Activated CD8-positive, alpha-beta T cell treated with anti-CD3 and anti-CD28 coated beads for 36 hours (primary cell): ENCODE measurements at regions not wholly inside any gene's neighbourhood (a gene's known extent, or its start where the extent isn't known, plus 50 kb on each side); places are given as distances from the start of the nearest gene placed in this dataset.

Experiments used
- ATAC-seq: fragments of 200-7000 bp; cut with Tn5 transposase; one replicate; pipeline ENCODE4 v1.10.0; 2021; ENCODE audit warnings: mild to moderate bottlenecking, moderate library complexity
- CTCF ChIA-PET: fragments of 350-600 bp; sonication (Branson Sonifier 250); formaldehyde crosslinking; loops from one replicate; lab custom pipeline; 2021; ENCODE audit warnings: antibody characterized with exemption; lab: Charles Lee
- POLR2A ChIA-PET: fragments of 350-600 bp; sonication (Branson Sonifier 250); formaldehyde crosslinking; loops from one replicate; lab custom pipeline; 2021; ENCODE audit warnings: antibody characterized with exemption; lab: Charles Lee
- DNase-seq: peaks from one replicate; pipeline ENCODE4 v3.0.0-alpha.2; 2020
- H3K27ac Mint-ChIP-seq: one replicate; pipeline ENCODE4 v1.8.0; 2021; ENCODE audit warnings: mild to moderate bottlenecking, mixed read lengths
- H3K27me3 Mint-ChIP-seq: one replicate; pipeline ENCODE4 v1.8.0; 2021; ENCODE audit warnings: mixed read lengths
- H3K36me3 Mint-ChIP-seq: one replicate; pipeline ENCODE4 v1.8.0; 2021; ENCODE audit warnings: low read depth, mixed read lengths
- H3K4me1 Mint-ChIP-seq: one replicate; pipeline ENCODE4 v1.8.0; 2021; ENCODE audit warnings: low read depth, mixed read lengths
- H3K4me3 Mint-ChIP-seq: one replicate; pipeline ENCODE4 v1.8.0; 2021; ENCODE audit warnings: mild to moderate bottlenecking, moderate library complexity, mixed read lengths
- H3K9me3 Mint-ChIP-seq: one replicate; pipeline ENCODE4 v1.8.0; 2021; ENCODE audit warnings: mixed read lengths
- CTCF ChIP-seq: fragments of 200-600 bp; IDR thresholded peaks from one replicate; pipeline ENCODE4 v1.8.0; 2022; ENCODE audit warnings: antibody characterized with exemption, mild to moderate bottlenecking
- intact Hi-C: fragments of 100-400 bp; cut with micrococcal nuclease; formaldehyde crosslinking; loops from one replicate; pipeline ENCODE4 v1.10.0; 2022

GRCh38 chr2:144615866-144616565 is 96.1 kb upstream of the ZEB2 start:
- POLR2A ChIA-PET, result no interaction called here
- no peak for TF ChIP-seq CTCF
- Mint-ChIP-seq H3K27ac (no peak overlapping the region), H3K4me1 (peaks cover 4% of the 10 kb centered on the region), H3K9me3 (peaks cover 5% of the 10 kb centered on the region), H3K4me3 (no peak overlapping the region), H3K36me3 (no peaks in the 10 kb centered on the region), H3K27me3 (peaks cover 1% of the 10 kb centered on the region)
- intact Hi-C loops, result no loop called here
- ATAC-seq (no peak), DNase-seq (no peak)
- CTCF ChIA-PET, result interaction anchor here (0.6 kb wide), 1 partner anchor 25 kb away, joined by 3 read pairs; no protein-coding TSS in a partner anchor

GRCh38 chr2:144607891-144608521 is 88.1 kb upstream of the ZEB2 start:
- no peak for DNase-seq
- no peak for TF ChIP-seq CTCF
- Mint-ChIP-seq H3K36me3 (no peaks in the 10 kb centered on the region), H3K4me1 (peaks cover 3% of the 10 kb centered on the region), H3K4me3 (no peak overlapping the region), H3K9me3 (no peaks in the 10 kb centered on the region), H3K27me3 (no peaks in the 10 kb centered on the region), H3K27ac (no peak overlapping the region)
- POLR2A ChIA-PET, result no interaction called here
- intact Hi-C loops, result no loop called here
- no peak for ATAC-seq
- CTCF ChIA-PET, result no interaction called here

GRCh38 chr2:144607099-144607498 is 87.2 kb upstream of the ZEB2 start:
- CTCF ChIA-PET, result no interaction called here
- Mint-ChIP-seq H3K4me1 (peaks cover 3% of the 10 kb centered on the region), H3K36me3 (no peaks in the 10 kb centered on the region), H3K4me3 (no peak overlapping the region), H3K9me3 (no peaks in the 10 kb centered on the region), H3K27ac (no peak overlapping the region), H3K27me3 (no peaks in the 10 kb centered on the region)
- no peak for DNase-seq
- intact Hi-C loops, result no loop called here
- no peak for ATAC-seq
- POLR2A ChIA-PET, result no interaction called here
- TF ChIP-seq CTCF, result no peak

- intact Hi-C loops, result no loop called here
- ChIA-PET CTCF (no interaction called here), POLR2A (no interaction called here)
- DNase-seq (no peak), ATAC-seq (no peak)
- Mint-ChIP-seq H3K36me3 (no peaks in the 10 kb centered on the region), H3K27ac (no peak overlapping the region), H3K4me1 (peaks cover 3% of the 10 kb centered on the region), H3K9me3 (no peaks in the 10 kb centered on the region), H3K4me3 (no peak overlapping the region), H3K27me3 (no peaks in the 10 kb centered on the region)
- no peak for TF ChIP-seq CTCF
Measured at GRCh38 chr2:144606466-144607095, 86.7 kb upstream of the ZEB2 start.

GRCh38 chr2:144605231-144605840 is 85.4 kb upstream of the ZEB2 start:
- ChIA-PET POLR2A (no interaction called here), CTCF (interaction anchor here (0.6 kb wide), 1 partner anchor 790 kb away, joined by 3 read pairs; no protein-coding TSS in a partner anchor)
- H3K9me3 Mint-ChIP-seq, result no peaks in the 10 kb centered on the region
- H3K4me1 Mint-ChIP-seq, result peaks cover 3% of the 10 kb centered on the region
- H3K27me3 Mint-ChIP-seq, result no peaks in the 10 kb centered on the region
- DNase-seq (no peak), ATAC-seq (no peak)
- intact Hi-C loops, result no loop called here
- no peak for TF ChIP-seq CTCF
- no peak overlapping the region for H3K27ac Mint-ChIP-seq
- no peaks in the 10 kb centered on the region for H3K36me3 Mint-ChIP-seq
- H3K4me3 Mint-ChIP-seq, result no peak overlapping the region
